T-helper 1 cell treated with Interleukin-12 subunit alpha and Interleukin-12 subunit beta and Interleukin-4 antibody, amounts not matched to agents 30 ng/mL and 1 ng/mL, for 36 hours (primary cell): ENCODE measurements at regions not wholly inside any gene's neighbourhood (a gene's known extent, or its start where the extent isn't known, plus 50 kb on each side); places are given as distances from the start of the nearest gene placed in this dataset.
"Not testable (repeated sequence)": the region's sequence is repeated elsewhere in the genome, so short reads cannot be mapped to it uniquely, and the experiment has no call there.

Source experiments
- intact Hi-C: fragments of 100-400 bp; cut with micrococcal nuclease; formaldehyde crosslinking; loops from one replicate; pipeline ENCODE4 v1.15.1; 2024

GRCh38 chr6:164086076-164086887 is 671.8 kb downstream of the QKI start:
- intact Hi-C loops, result no loop called here

- intact Hi-C loops, result no loop called here
Measured at GRCh38 chr6:164085091-164086075, 670.9 kb downstream of the QKI start.

- intact Hi-C loops, result no loop called here
Measured at GRCh38 chr6:164079275-164079600, 664.7 kb downstream of the QKI start.

DNA sequence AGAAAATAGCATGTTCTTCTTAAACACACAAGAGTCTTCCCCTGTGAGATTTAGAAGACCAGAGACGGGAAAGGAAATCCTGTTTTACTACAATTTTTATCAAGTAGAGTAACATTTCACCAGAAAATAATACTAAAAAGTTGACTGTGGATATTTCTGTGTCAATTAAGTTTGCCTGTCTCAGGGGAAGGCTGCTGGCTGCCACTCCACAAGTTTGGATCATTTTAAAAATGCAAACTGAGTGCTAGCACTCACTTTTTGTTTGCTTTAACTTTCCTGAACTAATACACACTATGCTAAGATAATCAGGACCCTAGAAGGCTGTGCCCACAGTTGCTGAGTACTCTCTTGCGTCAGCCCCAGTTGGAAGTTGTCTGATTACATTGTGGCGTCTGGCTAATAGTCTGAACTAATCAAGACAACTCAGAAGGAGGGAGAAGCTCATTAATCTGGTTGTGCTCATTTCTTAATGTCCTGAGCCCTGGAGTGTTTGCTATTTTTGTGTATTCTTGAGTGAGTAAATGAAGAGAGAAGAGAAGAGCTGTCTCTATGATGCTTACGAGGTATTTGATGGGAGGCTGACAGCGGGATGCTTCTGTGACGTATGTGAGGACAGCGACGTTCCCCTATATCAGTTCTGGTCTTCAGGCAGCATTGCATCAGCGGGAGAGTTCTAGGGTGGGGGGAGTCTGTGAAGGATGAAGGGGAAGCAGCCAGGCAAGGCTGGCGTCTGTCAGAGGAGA is 664.2 kb downstream of the QKI start:
- intact Hi-C loops, result no loop called here

DNA sequence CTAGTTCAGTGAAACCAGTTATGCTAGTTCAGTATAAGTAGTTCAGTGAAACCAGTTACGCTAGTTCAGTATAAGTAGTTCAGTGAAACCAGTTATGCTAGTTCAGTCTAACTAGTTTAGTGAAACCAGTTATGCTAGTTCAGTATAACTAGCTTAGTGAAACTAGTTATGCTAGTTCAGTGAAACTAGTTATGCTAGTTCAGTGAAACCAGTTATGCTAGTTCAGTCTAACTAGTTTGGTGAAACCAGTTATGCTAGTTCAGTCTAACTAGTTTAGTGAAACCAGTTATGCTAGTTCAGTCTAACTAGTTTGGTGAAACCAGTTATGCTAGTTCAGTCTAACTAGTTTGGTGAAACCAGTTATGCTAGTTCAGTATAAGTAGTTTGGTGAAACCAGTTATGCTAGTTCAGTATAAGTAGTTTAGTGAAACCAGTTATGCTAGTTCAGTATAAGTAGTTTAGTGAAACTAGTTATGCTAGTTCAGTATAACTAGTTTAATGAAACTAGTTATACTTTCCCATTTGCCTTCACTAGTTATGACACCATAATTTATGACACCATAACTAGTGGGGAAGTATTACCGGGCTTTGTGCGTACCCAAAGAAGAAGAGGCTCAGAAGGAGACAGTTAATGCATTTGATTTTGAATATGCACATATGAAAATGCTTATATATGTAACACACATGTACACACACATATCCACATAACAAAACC is 662.5 kb downstream of the QKI start:
- intact Hi-C loops, result not testable (repeated sequence)

DNA sequence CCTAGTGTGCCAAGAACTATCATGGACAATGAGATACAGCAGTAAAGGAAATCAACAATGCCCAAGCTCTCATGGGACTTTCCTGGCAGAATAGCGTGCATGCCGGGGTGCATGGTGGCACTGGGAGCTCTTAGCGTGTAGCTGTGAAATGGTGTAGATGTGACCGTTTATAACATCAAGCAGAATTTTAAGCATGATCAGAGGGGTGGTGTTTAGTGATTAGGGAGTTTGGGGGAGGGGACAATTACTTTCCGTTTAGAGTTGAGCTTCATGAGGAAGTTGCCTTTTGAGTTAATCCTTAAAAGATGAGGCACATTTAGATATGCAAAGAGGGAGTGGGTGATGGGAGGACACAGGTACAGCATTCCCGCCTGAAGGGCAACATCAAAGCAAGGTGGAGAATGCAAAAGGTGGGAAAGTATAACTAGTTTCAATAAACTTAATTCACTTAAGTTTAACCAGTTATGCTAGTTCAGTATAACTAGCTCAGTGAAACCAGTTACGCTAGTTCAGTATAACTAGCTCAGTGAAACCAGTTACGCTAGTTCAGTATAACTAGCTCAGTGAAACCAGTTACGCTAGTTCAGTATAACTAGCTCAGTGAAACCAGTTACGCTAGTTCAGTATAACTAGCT is 661.6 kb downstream of the QKI start:
- intact Hi-C loops, result no loop called here

DNA sequence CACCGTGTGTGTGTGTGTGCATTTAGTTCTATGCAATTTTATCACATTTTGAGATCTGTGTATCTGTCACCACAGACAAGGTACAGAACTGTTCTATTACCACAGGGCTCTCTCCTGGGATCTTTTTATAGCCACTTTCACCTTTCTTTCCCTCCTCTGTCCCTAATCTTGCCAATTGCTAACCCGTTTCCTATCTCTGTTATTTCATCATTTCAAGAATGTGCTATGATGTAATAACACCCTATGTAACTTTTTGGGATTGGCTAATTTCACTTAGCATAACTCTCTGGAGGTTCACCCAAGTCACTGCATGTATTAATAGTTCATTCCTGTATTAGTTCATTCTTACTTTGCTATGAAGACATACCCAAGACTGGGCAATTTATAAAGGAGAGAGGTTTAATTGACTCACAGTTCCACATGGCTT is 657.7 kb downstream of the QKI start:
- intact Hi-C loops, result no loop called here

DNA sequence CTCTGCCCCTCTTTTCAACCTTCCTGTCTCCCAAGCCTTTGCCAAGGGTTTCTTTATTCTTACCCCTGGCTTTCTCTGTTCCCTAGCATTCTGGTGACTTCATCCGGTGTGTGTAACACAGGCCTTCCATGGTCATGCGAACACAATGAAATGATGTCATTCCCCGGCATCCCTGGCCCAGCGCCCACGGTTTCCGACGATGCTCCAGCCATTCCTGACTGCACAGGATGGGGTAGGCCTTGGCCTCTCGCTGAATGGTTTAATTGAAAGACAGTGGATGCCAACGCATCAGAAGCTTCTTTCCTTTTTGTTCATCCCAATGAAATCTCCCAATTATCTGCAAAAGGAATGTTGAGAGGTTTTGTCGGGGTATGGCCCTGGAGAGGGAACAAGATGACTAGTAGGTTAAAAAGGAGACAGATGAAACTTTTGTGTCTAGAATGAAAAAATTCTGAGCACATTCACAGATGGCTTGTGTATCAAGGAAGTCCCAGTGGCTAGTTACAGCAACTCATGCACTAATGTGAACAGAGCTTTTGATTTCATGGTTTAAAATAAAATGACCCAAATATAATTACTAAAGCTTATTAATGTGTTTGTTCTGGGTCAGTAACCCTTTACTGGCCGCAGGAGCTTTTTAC is 655.0 kb downstream of the QKI start:
- intact Hi-C loops, result no loop called here

DNA sequence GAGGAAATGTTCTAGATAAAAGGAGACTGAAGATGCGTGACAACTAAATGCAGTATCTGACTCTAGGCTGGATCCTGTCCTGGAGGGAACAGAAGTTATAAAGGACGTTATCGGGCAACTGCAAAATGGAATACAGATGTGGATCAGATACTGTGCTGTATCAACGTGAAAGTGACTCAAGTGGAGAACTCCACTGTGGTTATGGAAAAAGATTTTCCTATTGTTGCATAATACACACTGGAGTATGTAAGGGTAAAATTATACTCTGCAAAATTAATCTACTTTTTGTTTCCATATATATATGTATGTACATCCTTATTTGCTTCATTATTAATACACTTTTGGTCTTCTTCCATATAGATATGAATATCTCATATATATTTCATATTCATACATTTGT is 654.0 kb downstream of the QKI start:
- intact Hi-C loops, result no loop called here

- intact Hi-C loops, result no loop called here
Measured at GRCh38 chr6:164066766-164067165, 652.2 kb downstream of the QKI start.

- intact Hi-C loops, result no loop called here
Measured at GRCh38 chr6:164066335-164066734, 651.8 kb downstream of the QKI start.

DNA sequence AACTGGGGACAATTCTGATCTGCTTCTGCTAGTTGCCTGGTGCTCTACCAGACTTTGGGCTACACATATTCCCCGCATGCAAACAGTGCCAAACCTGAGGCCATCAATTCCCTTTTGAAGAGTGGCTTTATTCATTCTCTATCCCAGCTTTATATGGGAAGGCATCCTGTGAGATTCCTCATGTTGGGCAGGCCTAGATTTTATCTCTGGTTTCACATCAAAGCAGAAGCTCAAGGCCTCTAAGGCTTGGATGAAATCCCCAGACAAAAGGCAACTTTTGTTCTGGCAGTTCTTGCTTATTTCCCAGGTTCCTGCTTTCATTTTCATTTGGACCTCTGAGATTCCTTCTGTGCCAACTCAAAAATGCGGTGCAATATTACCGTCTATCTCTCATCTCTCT is 648.8 kb downstream of the QKI start:
- intact Hi-C loops, result no loop called here

GRCh38 chr6:164062872-164063271 is 648.4 kb downstream of the QKI start:
- intact Hi-C loops, result no loop called here

DNA sequence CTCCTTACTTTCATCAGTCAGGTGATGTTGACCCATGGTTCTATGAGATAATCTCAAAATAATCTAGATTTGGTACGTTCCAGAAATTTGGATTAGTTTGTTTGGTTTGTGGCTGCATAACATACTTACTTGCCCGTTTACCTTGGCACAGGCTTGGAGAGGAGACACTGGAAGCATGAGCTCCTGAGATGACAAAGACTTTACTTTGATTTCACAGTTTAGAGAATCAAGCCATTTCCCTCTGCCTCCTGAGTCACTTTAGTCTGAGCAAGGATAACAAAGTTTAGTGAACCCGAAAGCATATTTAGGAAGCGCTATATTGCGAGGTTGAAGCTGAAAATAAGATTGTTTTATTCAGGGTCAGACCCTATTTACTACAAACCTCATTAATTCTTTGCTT is 643.4 kb downstream of the QKI start:
- intact Hi-C loops, result no loop called here

DNA sequence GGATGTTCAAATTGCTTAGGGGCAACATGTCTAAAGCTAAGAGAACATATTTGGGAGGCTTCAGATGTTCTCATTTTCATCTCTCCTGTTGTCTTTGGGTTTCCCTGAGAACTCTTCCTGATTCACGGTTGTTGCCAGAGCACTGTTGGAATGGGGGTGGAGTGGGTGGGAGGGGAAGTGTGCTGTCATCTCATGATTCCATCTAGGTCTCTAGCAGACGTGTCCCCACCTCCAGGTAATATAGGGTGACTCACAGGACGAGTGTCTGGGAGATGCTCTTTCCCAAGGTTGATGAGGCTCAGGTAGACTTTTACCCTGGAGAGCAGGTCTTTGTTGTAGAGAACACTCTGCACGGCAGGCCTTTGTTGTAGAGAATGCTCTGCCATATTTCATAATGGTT is 636.9 kb downstream of the QKI start:
- intact Hi-C loops, result no loop called here

- intact Hi-C loops, result no loop called here
Measured at GRCh38 chr6:164049517-164049988, 635.0 kb downstream of the QKI start.

DNA sequence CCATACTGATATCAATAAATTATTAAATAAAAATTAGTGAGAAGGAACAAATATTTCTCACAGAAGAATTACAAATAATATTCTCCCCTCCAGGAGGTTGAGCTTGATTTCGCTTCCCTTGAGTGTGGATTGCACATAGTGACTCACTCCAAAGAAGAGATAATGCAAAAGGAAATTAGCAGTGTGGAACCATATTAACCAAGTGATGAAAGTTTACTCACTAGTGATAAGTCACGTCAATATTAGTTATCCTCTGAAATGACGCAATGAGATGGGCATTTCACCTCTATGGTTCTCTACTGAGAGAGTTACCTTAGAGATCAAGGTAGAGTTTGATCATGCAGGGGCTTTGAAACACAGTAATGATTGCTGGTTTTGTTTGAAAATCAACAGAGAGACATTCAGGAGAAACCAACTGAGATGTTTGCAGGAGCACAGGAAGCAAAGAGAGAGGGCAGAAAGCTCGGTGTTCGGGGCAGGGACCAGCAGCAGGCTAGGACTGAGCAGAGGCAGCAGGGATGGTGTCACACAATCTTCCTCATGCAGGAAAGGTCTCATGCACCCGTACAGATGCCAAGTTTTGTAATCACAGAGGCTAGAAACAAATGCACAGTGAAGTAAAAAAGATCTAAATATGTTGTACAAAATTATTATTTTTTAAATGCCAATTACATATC is 634.5 kb downstream of the QKI start:
- intact Hi-C loops, result no loop called here

DNA sequence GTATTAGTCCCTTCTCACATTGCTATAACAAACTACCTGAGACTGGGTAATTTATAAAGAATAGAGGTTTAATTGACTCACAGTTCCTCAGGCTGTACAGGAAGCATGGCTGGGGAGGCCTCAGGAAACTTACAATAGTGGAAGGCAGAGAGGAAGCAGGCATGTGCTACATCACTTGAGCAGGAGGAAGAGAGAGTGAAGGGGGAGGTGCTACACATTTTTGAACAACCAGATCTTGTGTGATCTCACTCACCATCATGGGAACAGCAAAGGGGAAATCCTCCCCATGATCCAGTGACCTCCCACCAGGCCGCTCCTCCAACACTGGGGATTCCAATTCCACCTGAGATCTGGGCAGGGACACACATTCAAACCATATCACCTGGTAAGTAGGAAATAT is 630.6 kb downstream of the QKI start:
- intact Hi-C loops, result no loop called here

DNA sequence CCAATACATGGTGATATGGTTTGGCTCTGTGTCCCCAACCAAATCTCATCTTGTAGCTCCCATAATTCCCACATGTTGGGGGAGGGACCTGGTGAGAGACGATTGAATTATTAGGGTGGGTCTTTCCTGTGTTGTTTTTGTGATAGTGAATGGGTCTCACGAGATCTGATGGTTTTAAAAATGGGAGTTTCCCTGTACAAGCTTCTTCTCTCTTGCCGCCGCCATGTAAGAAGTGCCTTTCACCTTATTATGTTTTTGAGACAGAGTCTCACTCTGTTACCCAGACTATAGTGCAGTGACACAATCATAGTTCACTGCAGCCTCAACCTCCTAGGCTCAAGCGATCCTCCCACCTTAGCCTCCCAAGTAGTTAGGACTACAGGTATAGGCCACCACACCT is 629.1 kb downstream of the QKI start:
- intact Hi-C loops, result not testable (repeated sequence)
